Neural cell (in vitro differentiated cells): ENCODE measurements at regions not wholly inside any gene's neighbourhood (a gene's known extent, or its start where the extent isn't known, plus 50 kb on each side); places are given as distances from the start of the nearest gene placed in this dataset.

Experiments
- H2AFZ ChIP-seq: fragments of 200-600, 300-800 bp; sonication (generic), shearing (Covaris generic); 2 replicates; pipeline ENCODE4 v1.6.0; 2014; ENCODE audit warnings: low read depth, mild to moderate bottlenecking, antibody characterized with exemption, low read length, moderate library complexity
- H3F3A ChIP-seq: fragments of 200-600 bp; shearing (Covaris generic); 2 replicates; pipeline ENCODE4 v1.6.1; 2016; ENCODE audit warnings: mild to moderate bottlenecking, moderate library complexity, mixed read lengths, antibody characterized with exemption, low read length; ENCODE audit not compliant: insufficient read depth, poor library complexity, severe bottlenecking
- H3K27ac ChIP-seq: fragments of 200-600, 300-800 bp; sonication (generic), shearing (Covaris generic); 2 replicates; pipeline ENCODE4 v1.5.1; 2014; ENCODE audit warnings: mild to moderate bottlenecking, low read length, moderate library complexity
- H3K27me3 ChIP-seq: fragments of 300-800, 200-600 bp; sonication (generic), shearing (Covaris generic); 2 replicates; pipeline ENCODE4 v1.6.0; 2014; ENCODE audit warnings: mild to moderate bottlenecking, low read depth, low read length, moderate library complexity; ENCODE audit not compliant: insufficient read depth
- H3K36me3 ChIP-seq: fragments of 300-800, 200-600 bp; sonication (generic), shearing (Covaris generic); 2 replicates; pipeline ENCODE4 v1.5.1; 2014; ENCODE audit warnings: mild to moderate bottlenecking, antibody characterized with exemption, low read length, moderate library complexity; ENCODE audit not compliant: insufficient read depth
- H3K4me2 ChIP-seq: fragments of 300-800, 200-600 bp; sonication (generic), shearing (Covaris generic); 2 replicates; pipeline ENCODE4 v1.6.0; 2014; ENCODE audit warnings: mild to moderate bottlenecking, low read length
- H3K4me3 ChIP-seq: fragments of 300-800, 200-600 bp; sonication (generic), shearing (Covaris generic); 2 replicates; pipeline ENCODE4 v1.5.1; 2014; ENCODE audit warnings: mild to moderate bottlenecking, low read length, moderate library complexity
- H3K79me2 ChIP-seq: fragments of 200-600 bp; shearing (Covaris generic); replicated peaks from 2 replicates; pipeline ENCODE4 v1.6.0; 2014; ENCODE audit warnings: mild to moderate bottlenecking, low read length, moderate library complexity; ENCODE audit not compliant: insufficient read depth
- H3K9ac ChIP-seq: fragments of 300-800, 200-600 bp; sonication (generic), shearing (Covaris generic); 2 replicates; pipeline ENCODE4 v1.6.1; 2016; ENCODE audit warnings: mild to moderate bottlenecking, low read length, mixed read lengths
- H3K9me2 ChIP-seq: fragments of 200-600 bp; shearing (Covaris generic); 2 replicates; pipeline ENCODE4 v1.6.1; 2016; ENCODE audit warnings: mild to moderate bottlenecking, low read length, mixed read lengths; ENCODE audit not compliant: insufficient read depth
- H3K9me3 ChIP-seq: fragments of 200-600, 300-800 bp; sonication (generic), shearing (Covaris generic); 2 replicates; pipeline ENCODE4 v1.6.1; 2016; ENCODE audit warnings: mild to moderate bottlenecking, mixed run types, low read length, moderate library complexity, mixed read lengths
- H4K20me1 ChIP-seq: fragments of 200-600 bp; shearing (Covaris generic); 2 replicates; pipeline ENCODE4 v1.6.1; 2016; ENCODE audit warnings: mild to moderate bottlenecking, mixed run types; ENCODE audit not compliant: insufficient read depth
- EP300 ChIP-seq: fragments of 450-650 bp; conservative IDR thresholded peaks from 2 replicates; pipeline ENCODE4 v1.6.1; 2014; ENCODE audit warnings: antibody characterized with exemption, mild to moderate bottlenecking, moderate library complexity; ENCODE audit not compliant: poor library complexity, severe bottlenecking
- EZH2 ChIP-seq: fragments of 200-600, 300-800 bp; shearing (Covaris generic), sonication (generic); IDR thresholded peaks from 2 replicates; pipeline ENCODE4 v1.6.1; 2014; ENCODE audit warnings: antibody characterized with exemption, low read length, borderline replicate concordance, mild to moderate bottlenecking; ENCODE audit not compliant: insufficient read depth, poor library complexity, severe bottlenecking
- MXI1 ChIP-seq: fragments of 450-650 bp; conservative IDR thresholded peaks from 2 replicates; pipeline ENCODE4 v1.6.1; 2014; ENCODE audit warnings: antibody characterized with exemption, mild to moderate bottlenecking; ENCODE audit not compliant: poor library complexity, severe bottlenecking
- POLR2AphosphoS5 ChIP-seq: IDR thresholded peaks from 2 replicates; pipeline ENCODE4 v1.6.1; 2012
- RAD21 ChIP-seq: fragments of 450-650 bp; conservative IDR thresholded peaks from 2 replicates; pipeline ENCODE4 v1.6.1; 2014; ENCODE audit warnings: antibody characterized with exemption, mild to moderate bottlenecking, moderate library complexity
- SMC3 ChIP-seq: fragments of 450-650 bp; conservative IDR thresholded peaks from 2 replicates; pipeline ENCODE4 v1.6.1; 2014; ENCODE audit warnings: antibody characterized with exemption, mild to moderate bottlenecking, moderate library complexity; ENCODE audit not compliant: poor library complexity
- TAF1 ChIP-seq: IDR thresholded peaks from 2 replicates; pipeline ENCODE4 v1.6.1; 2012; ENCODE audit warnings: low read depth
- TF ChIP-seq, protein P1 (sequence below): fragments of 450-650 bp; IDR thresholded peaks from 2 replicates; pipeline ENCODE4 v1.5.1; 2014; ENCODE audit warnings: antibody characterized with exemption, mild to moderate bottlenecking, moderate library complexity; ENCODE audit not compliant: poor library complexity, severe bottlenecking
- TF ChIP-seq, protein P2 (sequence below): IDR thresholded peaks from 2 replicates; pipeline ENCODE4 v1.6.1; 2012; ENCODE audit warnings: borderline replicate concordance

DNA sequence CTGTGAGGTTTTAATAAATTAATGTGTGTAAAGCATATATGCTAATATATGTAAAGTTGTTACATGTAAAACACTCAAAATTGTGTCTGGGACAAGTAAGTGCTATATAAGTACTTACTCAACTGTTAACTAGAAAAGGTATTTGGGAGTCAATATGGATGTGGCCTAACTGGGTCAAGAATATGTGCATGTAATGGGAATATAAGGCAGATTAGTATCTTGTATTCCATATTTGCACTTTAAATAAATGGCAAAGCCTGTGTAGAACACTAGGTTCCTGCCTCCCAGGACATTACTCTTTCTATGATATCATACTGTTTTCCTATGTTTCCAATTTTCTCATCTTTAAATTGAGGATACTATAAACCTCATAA lies 270.6 kb downstream of the FBXO8 start:
- Histone ChIP-seq H2AFZ (no peak overlapping the region), H3K4me3 (no peak overlapping the region), H3K36me3 (no peaks in the 10 kb centered on the region), H3K4me2 (no peak overlapping the region), H3F3A (no peaks in the 10 kb centered on the region), H3K79me2 (no peaks in the 10 kb centered on the region), H3K9me2 (no peaks in the 10 kb centered on the region), H3K9ac (no peak overlapping the region), H4K20me1 (no peaks in the 10 kb centered on the region), H3K9me3 (no peaks in the 10 kb centered on the region), H3K27me3 (no peaks in the 10 kb centered on the region), H3K27ac (no peak overlapping the region)
- no peak for TF ChIP-seq EP300
- TF ChIP-seq MXI1: no peak
- no peak for TF ChIP-seq TAF1
- TF ChIP-seq, protein P1, sequence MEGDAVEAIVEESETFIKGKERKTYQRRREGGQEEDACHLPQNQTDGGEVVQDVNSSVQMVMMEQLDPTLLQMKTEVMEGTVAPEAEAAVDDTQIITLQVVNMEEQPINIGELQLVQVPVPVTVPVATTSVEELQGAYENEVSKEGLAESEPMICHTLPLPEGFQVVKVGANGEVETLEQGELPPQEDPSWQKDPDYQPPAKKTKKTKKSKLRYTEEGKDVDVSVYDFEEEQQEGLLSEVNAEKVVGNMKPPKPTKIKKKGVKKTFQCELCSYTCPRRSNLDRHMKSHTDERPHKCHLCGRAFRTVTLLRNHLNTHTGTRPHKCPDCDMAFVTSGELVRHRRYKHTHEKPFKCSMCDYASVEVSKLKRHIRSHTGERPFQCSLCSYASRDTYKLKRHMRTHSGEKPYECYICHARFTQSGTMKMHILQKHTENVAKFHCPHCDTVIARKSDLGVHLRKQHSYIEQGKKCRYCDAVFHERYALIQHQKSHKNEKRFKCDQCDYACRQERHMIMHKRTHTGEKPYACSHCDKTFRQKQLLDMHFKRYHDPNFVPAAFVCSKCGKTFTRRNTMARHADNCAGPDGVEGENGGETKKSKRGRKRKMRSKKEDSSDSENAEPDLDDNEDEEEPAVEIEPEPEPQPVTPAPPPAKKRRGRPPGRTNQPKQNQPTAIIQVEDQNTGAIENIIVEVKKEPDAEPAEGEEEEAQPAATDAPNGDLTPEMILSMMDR: no peak
- TF ChIP-seq, protein P2, sequence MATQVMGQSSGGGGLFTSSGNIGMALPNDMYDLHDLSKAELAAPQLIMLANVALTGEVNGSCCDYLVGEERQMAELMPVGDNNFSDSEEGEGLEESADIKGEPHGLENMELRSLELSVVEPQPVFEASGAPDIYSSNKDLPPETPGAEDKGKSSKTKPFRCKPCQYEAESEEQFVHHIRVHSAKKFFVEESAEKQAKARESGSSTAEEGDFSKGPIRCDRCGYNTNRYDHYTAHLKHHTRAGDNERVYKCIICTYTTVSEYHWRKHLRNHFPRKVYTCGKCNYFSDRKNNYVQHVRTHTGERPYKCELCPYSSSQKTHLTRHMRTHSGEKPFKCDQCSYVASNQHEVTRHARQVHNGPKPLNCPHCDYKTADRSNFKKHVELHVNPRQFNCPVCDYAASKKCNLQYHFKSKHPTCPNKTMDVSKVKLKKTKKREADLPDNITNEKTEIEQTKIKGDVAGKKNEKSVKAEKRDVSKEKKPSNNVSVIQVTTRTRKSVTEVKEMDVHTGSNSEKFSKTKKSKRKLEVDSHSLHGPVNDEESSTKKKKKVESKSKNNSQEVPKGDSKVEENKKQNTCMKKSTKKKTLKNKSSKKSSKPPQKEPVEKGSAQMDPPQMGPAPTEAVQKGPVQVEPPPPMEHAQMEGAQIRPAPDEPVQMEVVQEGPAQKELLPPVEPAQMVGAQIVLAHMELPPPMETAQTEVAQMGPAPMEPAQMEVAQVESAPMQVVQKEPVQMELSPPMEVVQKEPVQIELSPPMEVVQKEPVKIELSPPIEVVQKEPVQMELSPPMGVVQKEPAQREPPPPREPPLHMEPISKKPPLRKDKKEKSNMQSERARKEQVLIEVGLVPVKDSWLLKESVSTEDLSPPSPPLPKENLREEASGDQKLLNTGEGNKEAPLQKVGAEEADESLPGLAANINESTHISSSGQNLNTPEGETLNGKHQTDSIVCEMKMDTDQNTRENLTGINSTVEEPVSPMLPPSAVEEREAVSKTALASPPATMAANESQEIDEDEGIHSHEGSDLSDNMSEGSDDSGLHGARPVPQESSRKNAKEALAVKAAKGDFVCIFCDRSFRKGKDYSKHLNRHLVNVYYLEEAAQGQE: no peak
- no peak for TF ChIP-seq RAD21
- TF ChIP-seq POLR2AphosphoS5: no peak

- Histone ChIP-seq H3K9me3 (no peaks in the 10 kb centered on the region), H3K27ac (no peak overlapping the region), H3K9ac (no peak overlapping the region), H3K27me3 (no peaks in the 10 kb centered on the region), H4K20me1 (no peaks in the 10 kb centered on the region), H3K79me2 (no peaks in the 10 kb centered on the region), H3K4me3 (no peak overlapping the region), H3F3A (no peaks in the 10 kb centered on the region), H3K4me2 (no peak overlapping the region), H3K36me3 (no peaks in the 10 kb centered on the region), H3K9me2 (no peaks in the 10 kb centered on the region), H2AFZ (no peak overlapping the region)
- TF ChIP-seq SMC3: no peak
- TF ChIP-seq EP300: no peak
- no peak for TF ChIP-seq TAF1
- TF ChIP-seq RAD21: no peak
- no peak for TF ChIP-seq EZH2
- TF ChIP-seq, protein P1: no peak
- no peak for TF ChIP-seq MXI1
- TF ChIP-seq POLR2AphosphoS5: no peak
- TF ChIP-seq, protein P2: no peak
These were observed 271.2 kb downstream of the FBXO8 start for GRCh38 chr4:174012135-174012885.
